Loucy (cell line): ENCODE measurements at regions not wholly inside any gene's neighbourhood (a gene's known extent, or its start where the extent isn't known, plus 50 kb on each side); places are given as distances from the start of the nearest gene placed in this dataset.

Source experiments
- H2AFZ ChIP-seq: fragments of 200-600 bp; sonication (generic); 2 replicates; pipeline ENCODE4 v1.6.0; 2016; ENCODE audit warnings: antibody characterized with exemption, mild to moderate bottlenecking, low read length, moderate library complexity
- H3F3A ChIP-seq: fragments of 200-600 bp; 2 replicates; pipeline ENCODE4 v1.6.0; 2016; ENCODE audit warnings: antibody characterized with exemption, low read depth, mild to moderate bottlenecking
- H3K27me3 ChIP-seq: fragments of 200-600 bp; sonication (generic); 2 replicates; pipeline ENCODE4 v1.6.1; 2014; ENCODE audit warnings: low read length, mild to moderate bottlenecking; ENCODE audit not compliant: insufficient read depth, poor library complexity, severe bottlenecking
- H3K36me3 ChIP-seq: fragments of 200-600 bp; sonication (generic); 2 replicates; pipeline ENCODE4 v1.6.1; 2016; ENCODE audit warnings: low read length; ENCODE audit not compliant: insufficient read depth
- H3K4me1 ChIP-seq: fragments of 200-600 bp; sonication (generic); 2 replicates; pipeline ENCODE4 v1.5.1; 2014; ENCODE audit warnings: low read length, mild to moderate bottlenecking; ENCODE audit not compliant: insufficient read depth, poor library complexity, severe bottlenecking
- H3K4me2 ChIP-seq: fragments of 200-600 bp; sonication (generic); 2 replicates; pipeline ENCODE4 v1.6.0; 2014; ENCODE audit warnings: antibody characterized with exemption, low read length, low read depth, mild to moderate bottlenecking; ENCODE audit not compliant: poor library complexity, severe bottlenecking
- H3K4me3 ChIP-seq: fragments of 200-600 bp; sonication (generic); 2 replicates; pipeline ENCODE4 v1.5.1; 2014; ENCODE audit warnings: low read length, mild to moderate bottlenecking, mixed read lengths; ENCODE audit not compliant: poor library complexity, severe bottlenecking
- H3K79me2 ChIP-seq: fragments of 200-600 bp; sonication (generic); 2 replicates; pipeline ENCODE4 v1.6.1; 2014; ENCODE audit warnings: low read length; ENCODE audit not compliant: insufficient read depth
- H3K9ac ChIP-seq: fragments of 200-600 bp; sonication (generic); 2 replicates; pipeline ENCODE4 v1.6.0; 2014; ENCODE audit warnings: mild to moderate bottlenecking, low read depth, low read length, moderate library complexity; ENCODE audit not compliant: poor library complexity, severe bottlenecking
- H3K9me2 ChIP-seq: fragments of 200-600 bp; sonication (generic); replicated peaks from 2 replicates; pipeline ENCODE4 v1.6.1; 2016; ENCODE audit warnings: low read depth, low read length, mixed read lengths
- H3K9me3 ChIP-seq: fragments of 200-600 bp; sonication (generic); 2 replicates; pipeline ENCODE4 v1.6.1; 2014; ENCODE audit warnings: mild to moderate bottlenecking, antibody characterized with exemption, low read length, low read depth; ENCODE audit not compliant: insufficient read depth
- H4K20me1 ChIP-seq: fragments of 200-600 bp; sonication (generic); 2 replicates; pipeline ENCODE4 v1.6.0; 2014; ENCODE audit warnings: antibody characterized with exemption, low read length, mild to moderate bottlenecking; ENCODE audit not compliant: insufficient read depth, poor library complexity, severe bottlenecking
- EZH2phosphoT487 ChIP-seq: fragments of 200-600 bp; IDR thresholded peaks from 2 replicates; pipeline ENCODE4 v1.6.1; 2018; ENCODE audit warnings: antibody characterized with exemption, mild to moderate bottlenecking, moderate library complexity, borderline replicate concordance
- TF ChIP-seq, protein P1 (sequence below): fragments of 200-600 bp; sonication (generic); conservative IDR thresholded peaks from 2 replicates; pipeline ENCODE4 v1.5.1; 2014; ENCODE audit warnings: mild to moderate bottlenecking, antibody characterized with exemption, low read length

DNA sequence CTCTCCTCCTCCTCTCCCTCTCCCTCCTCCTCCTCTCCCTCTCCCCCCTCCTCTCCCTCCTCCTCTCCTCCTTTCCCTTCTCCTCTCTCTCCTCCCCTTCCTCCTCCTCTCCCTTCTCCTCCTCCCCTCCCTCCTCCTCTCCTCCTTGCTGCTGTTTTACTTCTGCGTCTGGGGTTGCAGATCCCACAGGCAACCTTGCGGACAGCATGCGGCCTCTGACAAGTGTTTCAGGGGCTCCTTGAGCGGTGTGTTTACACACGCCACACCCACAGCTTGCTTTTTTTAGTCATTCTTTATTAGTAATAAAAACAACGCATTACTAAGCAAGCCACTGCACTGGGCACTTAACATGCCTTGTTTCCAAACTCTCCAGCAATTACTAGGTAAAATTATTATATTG is 81.9 kb downstream of the TFAP2C start:
- no peak overlapping the region for H3K4me3 ChIP-seq
- H3K4me1 ChIP-seq: no peaks in the 10 kb centered on the region
- H3K27me3 ChIP-seq: no peaks in the 10 kb centered on the region
- H3K9ac ChIP-seq: no peak overlapping the region
- no peaks in the 10 kb centered on the region for H4K20me1 ChIP-seq
- H3F3A ChIP-seq: no peaks in the 10 kb centered on the region
- H3K36me3 ChIP-seq: no peaks in the 10 kb centered on the region
- H3K9me3 ChIP-seq: no peaks in the 10 kb centered on the region
- H3K9me2 ChIP-seq: no peaks in the 10 kb centered on the region
- no peak overlapping the region for H3K4me2 ChIP-seq
- TF ChIP-seq EZH2phosphoT487: no peak
- TF ChIP-seq, protein P1, sequence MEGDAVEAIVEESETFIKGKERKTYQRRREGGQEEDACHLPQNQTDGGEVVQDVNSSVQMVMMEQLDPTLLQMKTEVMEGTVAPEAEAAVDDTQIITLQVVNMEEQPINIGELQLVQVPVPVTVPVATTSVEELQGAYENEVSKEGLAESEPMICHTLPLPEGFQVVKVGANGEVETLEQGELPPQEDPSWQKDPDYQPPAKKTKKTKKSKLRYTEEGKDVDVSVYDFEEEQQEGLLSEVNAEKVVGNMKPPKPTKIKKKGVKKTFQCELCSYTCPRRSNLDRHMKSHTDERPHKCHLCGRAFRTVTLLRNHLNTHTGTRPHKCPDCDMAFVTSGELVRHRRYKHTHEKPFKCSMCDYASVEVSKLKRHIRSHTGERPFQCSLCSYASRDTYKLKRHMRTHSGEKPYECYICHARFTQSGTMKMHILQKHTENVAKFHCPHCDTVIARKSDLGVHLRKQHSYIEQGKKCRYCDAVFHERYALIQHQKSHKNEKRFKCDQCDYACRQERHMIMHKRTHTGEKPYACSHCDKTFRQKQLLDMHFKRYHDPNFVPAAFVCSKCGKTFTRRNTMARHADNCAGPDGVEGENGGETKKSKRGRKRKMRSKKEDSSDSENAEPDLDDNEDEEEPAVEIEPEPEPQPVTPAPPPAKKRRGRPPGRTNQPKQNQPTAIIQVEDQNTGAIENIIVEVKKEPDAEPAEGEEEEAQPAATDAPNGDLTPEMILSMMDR: no peak
- H3K79me2 ChIP-seq: no peaks in the 10 kb centered on the region
- H2AFZ ChIP-seq: no peak overlapping the region

- no peaks in the 10 kb centered on the region for H3K27me3 ChIP-seq
- no peak overlapping the region for H3K4me2 ChIP-seq
- no peaks in the 10 kb centered on the region for H3K9me2 ChIP-seq
- no peaks in the 10 kb centered on the region for H3F3A ChIP-seq
- H3K4me1 ChIP-seq: no peaks in the 10 kb centered on the region
- no peak overlapping the region for H3K9ac ChIP-seq
- no peaks in the 10 kb centered on the region for H3K36me3 ChIP-seq
- no peak overlapping the region for H3K4me3 ChIP-seq
- peaks cover 3% of the 10 kb centered on the region; the same call in 1 of the 2 replicates for H3K9me3 ChIP-seq
- no peaks in the 10 kb centered on the region for H4K20me1 ChIP-seq
- no peak for TF ChIP-seq EZH2phosphoT487
- TF ChIP-seq, protein P1: no peak
- H3K79me2 ChIP-seq: no peaks in the 10 kb centered on the region
- H2AFZ ChIP-seq: no peak overlapping the region
Measured at GRCh38 chr20:56715309-56715708, 86.2 kb downstream of the TFAP2C start.

- H3K79me2 ChIP-seq: no peaks in the 10 kb centered on the region
- H3K9me2 ChIP-seq: no peaks in the 10 kb centered on the region
- H3F3A ChIP-seq: no peaks in the 10 kb centered on the region
- no peaks in the 10 kb centered on the region for H3K27me3 ChIP-seq
- H2AFZ ChIP-seq: no peak overlapping the region
- H3K9me3 ChIP-seq: peaks cover 3% of the 10 kb centered on the region; the same call in 1 of the 2 replicates
- no peaks in the 10 kb centered on the region for H3K36me3 ChIP-seq
- no peak overlapping the region for H3K4me3 ChIP-seq
- TF ChIP-seq, protein P1: no peak
- TF ChIP-seq EZH2phosphoT487: no peak
- H4K20me1 ChIP-seq: no peaks in the 10 kb centered on the region
- H3K9ac ChIP-seq: no peak overlapping the region
- H3K4me1 ChIP-seq: no peaks in the 10 kb centered on the region
- no peak overlapping the region for H3K4me2 ChIP-seq
Measured at GRCh38 chr20:56715902-56716519, 86.9 kb downstream of the TFAP2C start.
